ENCODE measurements at regions not wholly inside any gene's neighbourhood (a gene's known extent, or its start where the extent isn't known, plus 50 kb on each side); places are given as distances from the start of the nearest gene placed in this dataset.

- CTCF ChIA-PET, result interaction anchor here (1.2 kb wide), 1 partner anchor 11 kb away, joined by 5 read pairs; no protein-coding TSS in a partner anchor
- no peak for DNase-seq (ENCODE audit: extremely low spot score)
- TF ChIP-seq SUZ12 (IDR thresholded peaks at IDR 0.05), result no peak
- no peak for TF ChIP-seq ARNT (IDR thresholded peaks at IDR 0.05)
- TF ChIP-seq TARDBP (IDR thresholded peaks at IDR 0.05), result no peak
- TF ChIP-seq ZNF384 (IDR thresholded peaks at IDR 0.05), result no peak
- no peak for TF ChIP-seq SP1 (IDR thresholded peaks at IDR 0.05)
- no peak for TF ChIP-seq CTBP1 (IDR thresholded peaks at IDR 0.05; ENCODE audit: borderline replicate concordance)
- TF ChIP-seq FOXK2 (IDR thresholded peaks at IDR 0.05), result no peak
- no peak for TF ChIP-seq PKNOX1 (IDR thresholded peaks at IDR 0.05)
- POLR2A ChIA-PET, result no interaction called here
These were observed 249.3 kb downstream of the TBX18 start for GRCh38 chr6:84515067-84515466.

- ChIA-PET POLR2A (no interaction called here), CTCF (interaction anchor here (1.2 kb wide), 1 partner anchor 12 kb away, joined by 5 read pairs; no protein-coding TSS in a partner anchor)
- DNase-seq (ENCODE audit: extremely low spot score), result no peak
- no peak for TF ChIP-seq ELF4 (IDR thresholded peaks at IDR 0.05)
These were observed 250.1 kb downstream of the TBX18 start for GRCh38 chr6:84514089-84514971.

- TF ChIP-seq HDGF (IDR thresholded peaks at IDR 0.05; ENCODE audit: borderline replicate concordance) (no peak), L3MBTL2 (conservative IDR thresholded peaks at IDR 0.05) (no peak), SUZ12 (IDR thresholded peaks at IDR 0.05) (no peak), BHLHE40 (IDR thresholded peaks at IDR 0.05; ENCODE audit: borderline replicate concordance) (no peak), TARDBP (IDR thresholded peaks at IDR 0.05) (no peak), FOXM1 (IDR thresholded peaks at IDR 0.05; ENCODE audit: borderline replicate concordance) (no peak)
- CTCF ChIA-PET, result no interaction called here
These were observed 252.0 kb downstream of the TBX18 start for GRCh38 chr6:84512391-84512790.

GRCh38 chr6:84511929-84512328 lies 252.5 kb downstream of the TBX18 start:
- ChIA-PET CTCF (no interaction called here), POLR2A (no interaction called here)
- TF ChIP-seq TARDBP (IDR thresholded peaks at IDR 0.05), result no peak
- no peak for TF ChIP-seq HDGF (IDR thresholded peaks at IDR 0.05; ENCODE audit: borderline replicate concordance)
- TF ChIP-seq LEF1 (IDR thresholded peaks at IDR 0.05; ENCODE audit: borderline replicate concordance), result no peak
- no peak for TF ChIP-seq FOXA1 (IDR thresholded peaks at IDR 0.05)
- TF ChIP-seq NFRKB (IDR thresholded peaks at IDR 0.05), result no peak
- no peak for TF ChIP-seq BHLHE40 (IDR thresholded peaks at IDR 0.05; ENCODE audit: borderline replicate concordance)
- no peak for TF ChIP-seq SUZ12 (IDR thresholded peaks at IDR 0.05)
- TF ChIP-seq L3MBTL2 (conservative IDR thresholded peaks at IDR 0.05), result no peak
- no peak for TF ChIP-seq PKNOX1 (IDR thresholded peaks at IDR 0.05)
- TF ChIP-seq CTBP1 (IDR thresholded peaks at IDR 0.05; ENCODE audit: borderline replicate concordance), result no peak
- no peak for TF ChIP-seq ZNF384 (IDR thresholded peaks at IDR 0.05)
- TF ChIP-seq FOXK2 (IDR thresholded peaks at IDR 0.05), result no peak
- no peak for TF ChIP-seq ELF4 (IDR thresholded peaks at IDR 0.05)
- DNase-seq (ENCODE audit: extremely low spot score), result no peak

More at GRCh38 chr6:84512391-84512790, 252.0 kb downstream of the TBX18 start:
- POLR2A ChIA-PET, result no interaction called here
- no peak for DNase-seq (ENCODE audit: extremely low spot score)

- no peak for DNase-seq (ENCODE audit: extremely low spot score)
- POLR2A ChIA-PET, result no interaction called here
- TF ChIP-seq LEF1 (IDR thresholded peaks at IDR 0.05; ENCODE audit: borderline replicate concordance), result no peak
- TF ChIP-seq HDGF (IDR thresholded peaks at IDR 0.05; ENCODE audit: borderline replicate concordance), result no peak
- no peak for TF ChIP-seq TARDBP (IDR thresholded peaks at IDR 0.05)
- no peak for TF ChIP-seq CTBP1 (IDR thresholded peaks at IDR 0.05; ENCODE audit: borderline replicate concordance)
- TF ChIP-seq ZNF384 (IDR thresholded peaks at IDR 0.05), result no peak
- TF ChIP-seq PKNOX1 (IDR thresholded peaks at IDR 0.05), result no peak
- TF ChIP-seq L3MBTL2 (conservative IDR thresholded peaks at IDR 0.05), result no peak
- TF ChIP-seq ELF4 (IDR thresholded peaks at IDR 0.05), result no peak
- TF ChIP-seq ARNT (IDR thresholded peaks at IDR 0.05), result no peak
- TF ChIP-seq SUZ12 (IDR thresholded peaks at IDR 0.05), result no peak
- no peak for TF ChIP-seq FOXK2 (IDR thresholded peaks at IDR 0.05)
- TF ChIP-seq FOXM1 (IDR thresholded peaks at IDR 0.05; ENCODE audit: borderline replicate concordance), result no peak
- TF ChIP-seq SP1 (IDR thresholded peaks at IDR 0.05), result no peak
- TF ChIP-seq NFRKB (IDR thresholded peaks at IDR 0.05), result no peak
- no peak for TF ChIP-seq BHLHE40 (IDR thresholded peaks at IDR 0.05; ENCODE audit: borderline replicate concordance)
- no peak for TF ChIP-seq FOXA1 (IDR thresholded peaks at IDR 0.05)
- CTCF ChIA-PET, result no interaction called here
These were observed 255.4 kb downstream of the TBX18 start for GRCh38 chr6:84508981-84509380.

GRCh38 chr6:84508334-84508733 lies 256.1 kb downstream of the TBX18 start:
- no peak for DNase-seq (ENCODE audit: extremely low spot score)
- CTCF ChIA-PET, result no interaction called here
- TF ChIP-seq TARDBP (IDR thresholded peaks at IDR 0.05), result no peak
- TF ChIP-seq L3MBTL2 (conservative IDR thresholded peaks at IDR 0.05), result no peak
- TF ChIP-seq BHLHE40 (IDR thresholded peaks at IDR 0.05; ENCODE audit: borderline replicate concordance), result no peak
- TF ChIP-seq LEF1 (IDR thresholded peaks at IDR 0.05; ENCODE audit: borderline replicate concordance), result no peak
- POLR2A ChIA-PET, result no interaction called here

Measured in HEK293T (cell line).